Esophagus muscularis mucosa (tissue), 4 donors: ENCODE measurements at regions not wholly inside any gene's neighbourhood (a gene's known extent, or its start where the extent isn't known, plus 50 kb on each side); places are given as distances from the start of the nearest gene placed in this dataset.

Experiments used
- DNase-seq: peaks from one replicate; pipeline ENCODE4 v3.0.0-alpha.2; 2017; ENCODE audit errors: extremely low spot score
- H3K27ac ChIP-seq, 4 donors: fragments of 200-600 bp; sonication (generic); replicated peaks in 1 of 4; 1 replicate in 3 of 4; 2 replicates in 1 of 4; pipeline ENCODE4 v1.5.1; 2016 to 2019; ENCODE audit warnings: mild to moderate bottlenecking in 1 of 4
- H3K27me3 ChIP-seq, 4 donors: fragments of 200-600 bp; sonication (generic); one replicate each; pipeline versions ENCODE4 v1.5.1 to v1.6.0; 2016 to 2019
- H3K36me3 ChIP-seq, 4 donors: fragments of 200-600 bp; sonication (generic); one replicate each; pipeline ENCODE4 v1.5.1; 2016 to 2019
- H3K4me1 ChIP-seq, 4 donors: fragments of 200-600 bp; sonication (generic); one replicate each; pipeline ENCODE4 v1.5.1; 2016 to 2019
- H3K4me3 ChIP-seq, 4 donors: fragments of 200-600 bp; sonication (generic); 1 replicate in 2 of 4; 2 replicates in 2 of 4; pipeline ENCODE4 v1.5.1; 2016 to 2019; ENCODE audit warnings: mild to moderate bottlenecking in 4 of 4, moderate library complexity in 1 of 4
- H3K9me3 ChIP-seq, 4 donors: fragments of 200-600 bp; sonication (generic); 1 replicate in 3 of 4; 2 replicates in 1 of 4; pipeline ENCODE4 v1.5.1; 2016 to 2019
- CTCF ChIP-seq, 3 experiments: fragments of 200-600 bp in 2 of 3; fragments of 450-650 bp in 1 of 3; sonication (generic) in 2 of 3; IDR thresholded peaks; one replicate each; pipeline ENCODE4 v1.5.1; 2017 to 2019; ENCODE audit warnings: antibody characterized with exemption in 3 of 3, mild to moderate bottlenecking in 2 of 3, moderate library complexity in 1 of 3
- EP300 ChIP-seq: sonication (generic); formaldehyde crosslinking; IDR thresholded peaks from one replicate; pipeline ENCODE4 v1.6.1; 2017; ENCODE audit warnings: antibody characterized with exemption
- POLR2A ChIP-seq: fragments of 450-650 bp; IDR thresholded peaks from one replicate; pipeline ENCODE4 v1.6.1; 2017; ENCODE audit warnings: antibody characterized with exemption, moderate library complexity, mild to moderate bottlenecking, low read depth
- POLR2AphosphoS5 ChIP-seq, 2 donors: sonication (generic); formaldehyde crosslinking; IDR thresholded peaks; one replicate each; pipeline ENCODE4 v1.6.1; 2017; ENCODE audit warnings: antibody characterized with exemption in 2 of 2
- WGBS: methylation state at CpG from one replicate; pipeline ENCODE4 v1.1.5; 2018; 5-methylcytosine and 5-hydroxymethylcytosine counted together
- intact Hi-C: fragments of 100-400 bp; cut with DNase I; formaldehyde crosslinking; loops from one replicate; pipeline ENCODE4 v1.15.1; 2023

DNA sequence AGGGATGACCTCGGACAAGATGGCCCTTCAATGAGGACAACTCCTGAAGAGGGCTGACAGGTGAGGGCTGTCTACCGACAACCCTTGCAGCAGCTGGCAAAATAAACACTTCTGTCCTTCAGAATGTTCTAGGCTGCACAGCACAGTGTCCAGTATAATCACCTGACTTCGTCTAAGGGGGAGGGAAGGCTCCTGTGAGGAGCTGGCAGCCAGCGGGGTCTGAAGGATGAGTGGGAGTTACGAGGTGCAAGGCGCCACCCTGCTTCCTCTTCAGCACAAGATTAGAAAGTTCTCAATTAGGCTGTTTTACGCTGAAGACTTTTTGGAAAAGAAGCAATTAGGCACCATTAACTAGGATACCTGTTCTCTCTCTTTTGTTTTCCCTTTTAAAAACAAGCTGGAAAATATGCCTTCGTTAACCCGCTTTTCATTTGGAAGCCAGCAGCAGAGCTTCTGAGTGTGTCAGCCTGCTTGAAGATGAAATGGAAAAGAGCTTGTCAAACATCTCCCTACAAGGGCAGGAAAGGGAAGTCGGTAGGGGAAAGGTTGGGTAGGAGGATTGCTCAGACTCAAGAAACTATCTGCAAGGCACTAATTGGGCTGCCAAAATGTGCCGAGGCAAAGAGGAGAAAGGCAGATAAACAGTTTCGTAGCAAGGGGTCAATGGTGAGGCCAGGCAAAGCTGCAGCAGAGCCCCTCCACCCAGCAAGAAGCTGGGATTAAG lies 592.2 kb upstream of the CADM1 start:
- intact Hi-C loops = no loop called here
- WGBS = 44% methylated on average over 12 of the region's 12 CpGs

GRCh38 chr11:116093481-116094270 lies 589.5 kb upstream of the CADM1 start:
- Histone ChIP-seq H3K27me3 (no peaks in the 10 kb centered on the region), H3K9me3 (no peaks in the 10 kb centered on the region), H3K27ac (no peak overlapping the region), H3K36me3 (no peaks in the 10 kb centered on the region), H3K4me1 (peaks cover 0 to 12% (median 2%) of the 10 kb centered on the region in 4 donors), H3K4me3 (no peak overlapping the region)
- DNase-seq = no peak
- whole genome bisulfite sequencing = 92% methylated on average over 2 of the region's 2 CpGs
- intact Hi-C loops = no loop called here
- no peak for TF ChIP-seq EP300
- no peak for TF ChIP-seq POLR2A
- TF ChIP-seq POLR2AphosphoS5 (IDR thresholded peaks at IDR 0.05) = no peak
- no peak for TF ChIP-seq CTCF (IDR thresholded peaks at IDR 0.05)

More for the DNA sequence above, 592.2 kb upstream of the CADM1 start:
- no peak for DNase-seq
- H3K36me3 ChIP-seq = no peaks in the 10 kb centered on the region
- H3K27me3 ChIP-seq = no peaks in the 10 kb centered on the region
- no peaks in the 10 kb centered on the region for H3K9me3 ChIP-seq
- H3K4me3 ChIP-seq = no peak overlapping the region
- no peak overlapping the region for H3K27ac ChIP-seq
- H3K4me1 ChIP-seq = peaks cover 0 to 12% (median 2%) of the 10 kb centered on the region in 4 donors
- no peak for TF ChIP-seq POLR2A
- TF ChIP-seq EP300 = no peak
- no peak for TF ChIP-seq POLR2AphosphoS5 (IDR thresholded peaks at IDR 0.05)
- TF ChIP-seq CTCF (IDR thresholded peaks at IDR 0.05) = no peak

DNA sequence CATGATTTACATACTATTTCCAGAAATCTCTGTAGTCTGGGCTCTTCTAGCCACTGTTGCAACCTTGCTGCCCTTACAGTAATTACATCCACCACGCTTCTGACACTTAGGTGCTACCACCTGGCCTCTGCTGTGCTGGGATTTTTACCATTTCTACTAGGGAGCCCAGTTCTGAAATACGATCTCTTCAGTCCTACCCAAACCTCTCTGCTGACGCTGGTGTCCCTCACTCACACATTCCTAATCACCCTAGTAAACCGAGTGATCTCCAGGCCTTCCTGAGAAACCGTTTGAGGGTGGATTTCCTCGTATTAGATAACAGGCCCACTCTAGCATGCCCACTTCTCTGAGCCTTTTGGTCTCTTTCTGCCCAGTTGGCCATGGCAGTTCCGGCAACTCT lies 588.9 kb upstream of the CADM1 start:
- intact Hi-C loops = no loop called here
- Histone ChIP-seq H3K4me3 (no peak overlapping the region), H3K27ac (no peak overlapping the region), H3K36me3 (no peaks in the 10 kb centered on the region), H3K9me3 (no peaks in the 10 kb centered on the region), H3K27me3 (no peaks in the 10 kb centered on the region), H3K4me1 (peaks cover 0 to 12% (median 2%) of the 10 kb centered on the region in 4 donors)
- no peak for TF ChIP-seq EP300
- TF ChIP-seq POLR2AphosphoS5 (IDR thresholded peaks at IDR 0.05) = no peak
- no peak for TF ChIP-seq POLR2A
- no peak for TF ChIP-seq CTCF (IDR thresholded peaks at IDR 0.05)
- DNase-seq = no peak
- 82% methylated on average over 7 of the region's 7 CpGs for WGBS

DNA sequence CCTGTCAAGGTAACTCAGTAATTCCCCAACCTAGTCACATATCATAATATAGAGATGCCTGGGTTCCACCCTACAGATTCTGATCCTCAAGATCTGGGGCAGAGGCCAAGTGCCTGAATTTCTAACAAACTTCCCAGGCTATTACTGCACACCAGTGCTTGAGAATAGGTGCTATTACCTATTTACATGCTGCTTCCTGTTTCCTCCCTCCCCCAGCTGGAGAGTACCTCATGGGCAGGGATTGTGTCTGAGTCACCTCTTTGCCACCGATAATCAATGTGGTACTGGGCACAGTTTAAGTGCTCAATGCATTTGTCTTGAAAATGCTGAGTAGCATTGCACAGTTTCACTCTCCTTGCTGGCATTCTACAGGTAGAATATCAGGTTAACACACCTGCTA lies 582.2 kb upstream of the CADM1 start:
- intact Hi-C loops = no loop called here
- H3K4me3 ChIP-seq = no peak overlapping the region
- no peaks in the 10 kb centered on the region for H3K36me3 ChIP-seq
- H3K9me3 ChIP-seq = no peaks in the 10 kb centered on the region
- WGBS = 89% methylated on average over 1 of the region's 1 CpG
- no peak overlapping the region for H3K27ac ChIP-seq
- TF ChIP-seq POLR2AphosphoS5 (IDR thresholded peaks at IDR 0.05) = no peak
- TF ChIP-seq CTCF (IDR thresholded peaks at IDR 0.05) = no peak
- TF ChIP-seq EP300 = no peak
- no peak for TF ChIP-seq POLR2A
- peaks cover 0 to 8% (median 0%) of the 10 kb centered on the region in 4 donors for H3K27me3 ChIP-seq
- H3K4me1 ChIP-seq = no peaks in the 10 kb centered on the region
- DNase-seq = no peak
